H1 (cell line): ENCODE measurements at regions not wholly inside any gene's neighbourhood (a gene's known extent, or its start where the extent isn't known, plus 50 kb on each side); places are given as distances from the start of the nearest gene placed in this dataset.

ENCODE experiments used
- JUND ChIP-seq: IDR thresholded peaks from 2 replicates; pipeline ENCODE4 v1.6.1; 2011; ENCODE audit warnings: mild to moderate bottlenecking, improper control_type of control experiment, low read length
- SAP30 ChIP-seq: fragments of 300-600 bp; sonication (generic); IDR thresholded peaks from 2 replicates; pipeline ENCODE4 v1.7.1; 2012; ENCODE audit warnings: low read length, moderate library complexity, mild to moderate bottlenecking, inconsistent platforms; ENCODE audit not compliant: insufficient read depth, insufficient replicate concordance

DNA sequence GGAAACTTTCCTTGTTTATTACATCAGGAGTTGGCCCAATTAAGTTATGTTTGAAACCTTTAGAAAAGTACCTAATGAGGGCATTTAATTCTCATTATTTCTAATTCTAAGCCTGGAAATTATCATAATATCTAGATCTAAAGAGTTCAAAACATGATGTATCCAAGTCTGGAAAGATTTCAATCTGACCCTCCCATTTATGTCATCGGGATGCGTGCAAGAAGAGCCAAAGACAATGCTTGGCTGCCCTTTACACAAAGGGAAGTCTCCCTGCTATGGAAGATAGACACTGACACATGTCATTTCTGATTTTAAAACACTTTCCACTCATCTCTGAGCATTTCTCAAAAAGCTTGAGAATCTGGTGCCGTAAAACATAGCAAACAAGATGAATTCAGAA, 222.4 kb downstream of the ANTXR2 start (continued):
- TF ChIP-seq JUND (no peak), SAP30 (no peak)
